GM18909 (cell line): ENCODE measurements at regions not wholly inside any gene's neighbourhood (a gene's known extent, or its start where the extent isn't known, plus 50 kb on each side); places are given as distances from the start of the nearest gene placed in this dataset.

Experiments
- ATAC-seq: cut with Tn5 transposase; IDR thresholded peaks from one replicate; pipeline ENCODE4 v1.9.1; 2021; ENCODE audit warnings: mild to moderate bottlenecking; ENCODE audit not compliant: unreplicated experiment, poor library complexity

DNA sequence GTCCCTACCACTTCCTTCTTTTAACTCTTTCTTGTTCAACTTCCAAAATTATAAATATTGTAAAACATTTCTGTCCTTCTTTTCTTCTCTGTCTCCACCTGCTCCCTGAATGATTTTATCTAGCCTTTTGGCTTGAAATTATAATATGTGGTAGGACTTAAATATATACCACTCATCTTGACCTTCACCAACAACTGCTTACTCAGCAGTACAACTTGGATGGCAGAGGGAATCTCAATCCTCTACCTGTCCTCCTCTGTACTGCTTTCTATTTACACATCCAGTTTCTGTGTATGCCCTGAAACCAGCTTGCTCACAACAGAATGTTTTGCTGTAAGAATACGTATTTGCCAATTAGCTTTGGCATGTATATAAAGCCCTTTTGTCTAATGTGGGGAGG is 1392.5 kb downstream of the EPHA7 start:
- no peak for ATAC-seq

- ATAC-seq, result no peak
Observed at GRCh38 chr6:92024881-92025280, 1394.5 kb downstream of the EPHA7 start.

DNA sequence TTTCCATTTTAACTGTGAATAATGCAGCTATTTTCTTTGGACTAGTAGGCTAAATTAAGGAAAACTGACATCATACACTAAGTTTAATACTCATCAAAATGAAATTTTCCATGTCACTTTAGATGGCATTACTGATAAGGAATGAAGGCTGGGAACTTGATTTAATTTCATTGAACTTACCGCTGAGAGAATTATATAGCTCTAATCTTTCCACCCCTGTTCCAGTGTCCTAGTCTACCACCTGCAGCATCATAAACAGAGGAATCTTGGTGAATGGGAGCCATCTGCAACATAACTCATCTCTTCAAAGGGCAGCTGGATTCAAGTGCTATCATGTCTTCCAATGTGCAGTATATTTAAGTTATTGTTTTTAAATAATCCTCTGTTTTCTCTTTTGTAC is 1395.2 kb downstream of the EPHA7 start:
- no peak for ATAC-seq

DNA sequence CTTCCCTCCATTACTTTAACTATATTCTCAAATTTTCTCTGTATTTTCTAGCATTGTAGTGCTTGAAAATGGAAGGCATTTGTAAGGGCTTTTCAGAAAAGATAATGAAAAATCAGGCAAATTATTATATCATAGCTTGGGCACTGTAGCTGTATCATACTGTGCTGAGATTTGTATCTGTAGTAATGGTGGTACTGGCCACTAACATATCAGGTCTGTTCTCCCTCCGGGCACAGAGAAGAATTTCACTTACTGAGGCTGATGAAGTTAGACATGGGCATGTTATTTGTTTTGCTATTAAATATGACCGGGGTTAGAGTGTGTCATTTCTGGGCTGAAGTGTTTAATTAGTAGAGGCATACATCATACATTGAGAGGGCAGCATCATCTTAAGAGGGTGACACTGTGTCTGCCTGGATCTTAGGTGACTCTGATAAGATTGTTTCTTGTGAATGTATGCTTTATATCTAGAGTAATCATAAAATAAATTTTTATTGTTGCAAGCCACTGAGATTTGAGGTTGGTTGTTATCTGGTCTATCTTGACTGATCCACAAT is 1395.9 kb downstream of the EPHA7 start:
- ATAC-seq, result no peak

- no peak for ATAC-seq
Observed at GRCh38 chr6:92011681-92012245, 1407.6 kb downstream of the EPHA7 start.

DNA sequence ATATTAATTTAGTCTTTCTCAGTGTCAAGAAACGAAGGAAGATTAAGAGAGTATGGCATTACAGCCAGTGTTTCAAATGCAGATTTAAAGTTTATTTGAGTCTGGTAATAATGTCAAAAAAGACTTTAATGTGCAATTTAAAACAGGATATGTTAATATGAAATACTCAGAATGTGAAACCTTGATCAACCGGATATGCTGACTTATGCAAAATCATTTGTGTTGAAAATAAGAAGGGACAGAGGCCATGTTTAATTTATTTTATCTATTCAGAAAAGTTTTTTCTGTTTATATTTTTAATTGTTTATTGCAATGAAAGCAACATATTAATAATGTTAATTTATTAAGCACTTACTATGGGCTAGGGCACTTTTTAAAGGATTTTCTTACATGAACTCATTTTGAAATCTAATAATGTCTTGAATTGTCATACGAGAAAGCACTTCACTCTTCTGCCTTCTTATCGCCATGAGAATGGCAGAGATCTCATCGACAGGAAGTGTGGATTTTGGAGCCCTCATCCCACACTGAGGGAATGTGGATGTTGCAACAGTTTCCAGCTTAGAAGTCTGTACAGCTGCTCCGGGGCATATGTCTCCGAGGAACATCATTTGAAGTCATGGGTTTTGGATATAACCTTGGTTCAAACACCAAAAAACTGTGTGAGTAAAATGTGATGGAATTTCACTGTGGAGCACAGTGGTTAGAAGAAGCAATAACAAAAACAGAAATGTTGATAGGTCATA is 1410.4 kb downstream of the EPHA7 start:
- ATAC-seq, result no peak

DNA sequence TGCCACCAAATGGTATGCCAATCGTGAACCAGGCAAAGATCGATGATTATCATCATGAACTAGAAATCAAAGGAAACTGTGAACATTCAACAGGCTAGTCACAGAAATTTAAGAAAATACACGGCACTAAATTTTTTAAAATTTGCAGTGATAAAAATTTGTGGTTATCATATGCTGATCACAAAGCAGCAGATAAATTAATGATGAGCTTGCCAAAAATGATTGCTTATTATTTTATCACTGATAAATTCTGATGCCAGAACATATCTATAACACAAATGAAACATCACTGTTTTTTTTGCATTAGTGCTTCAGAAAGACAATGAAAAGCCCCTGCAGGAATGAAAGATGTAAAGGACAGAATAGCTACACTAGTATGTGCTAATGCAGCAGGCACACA is 1413.2 kb upstream of the MAP3K7 start:
- ATAC-seq, result no peak

DNA sequence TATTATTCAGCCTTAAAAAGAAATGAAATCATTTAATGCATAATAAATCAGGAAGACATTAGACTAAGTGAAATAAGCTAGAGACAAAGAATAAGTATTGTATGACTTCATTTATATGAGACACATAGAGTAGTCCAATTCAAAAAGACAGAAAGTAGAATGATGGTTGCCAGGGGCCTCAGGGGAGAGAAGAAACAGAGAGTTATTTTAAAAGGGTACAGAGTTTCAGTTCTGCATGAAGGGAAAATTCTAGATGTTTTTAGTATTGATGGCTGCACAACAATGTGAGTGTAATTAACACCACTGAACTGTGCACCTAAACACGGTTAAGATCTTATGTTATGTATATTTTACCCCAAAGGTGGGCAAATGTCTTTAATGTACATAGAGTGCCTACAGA is 1407.9 kb upstream of the MAP3K7 start:
- no peak for ATAC-seq

- no peak for ATAC-seq
Observed at GRCh38 chr6:91982559-91982958, 1395.7 kb upstream of the MAP3K7 start.

- no peak for ATAC-seq
Observed at GRCh38 chr6:91976797-91977196, 1389.9 kb upstream of the MAP3K7 start.

GRCh38 chr6:91970700-91971099 is 1383.8 kb upstream of the MAP3K7 start:
- no peak for ATAC-seq

- no peak for ATAC-seq
Observed at GRCh38 chr6:91965872-91966271, 1379.0 kb upstream of the MAP3K7 start.

GRCh38 chr6:91961671-91962070 is 1374.8 kb upstream of the MAP3K7 start:
- ATAC-seq, result no peak

- no peak for ATAC-seq
Observed at GRCh38 chr6:91961236-91961635, 1374.4 kb upstream of the MAP3K7 start.

- ATAC-seq, result no peak
Observed at GRCh38 chr6:91941838-91942237, 1355.0 kb upstream of the MAP3K7 start.

- no peak for ATAC-seq
Observed at GRCh38 chr6:91940801-91941200, 1353.9 kb upstream of the MAP3K7 start.

DNA sequence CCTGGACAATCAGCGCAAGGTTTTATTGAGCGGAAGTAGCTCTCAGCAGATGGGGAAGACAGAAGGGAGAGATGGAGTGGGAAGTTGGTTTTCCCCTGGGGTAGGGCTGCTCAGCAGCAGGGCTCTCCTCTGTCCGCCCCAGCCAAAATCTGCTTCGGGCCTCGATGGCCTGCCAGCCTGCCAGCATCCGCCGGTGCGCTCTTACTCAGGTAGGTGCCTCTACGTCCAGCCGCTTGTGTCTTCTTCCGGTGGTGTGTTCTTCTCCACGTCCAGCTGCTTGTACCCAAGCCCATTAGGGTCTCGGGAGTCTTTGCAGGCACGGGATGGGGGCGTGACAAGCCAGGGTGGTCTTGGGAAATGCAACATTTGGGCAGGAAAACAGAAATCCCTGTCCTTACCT is 1340.0 kb upstream of the MAP3K7 start:
- no peak for ATAC-seq

- ATAC-seq, result no peak
Observed at GRCh38 chr6:91926361-91926760, 1339.5 kb upstream of the MAP3K7 start.

GRCh38 chr6:91911945-91912344 is 1325.1 kb upstream of the MAP3K7 start:
- ATAC-seq, result no peak

GRCh38 chr6:91904586-91905164 is 1317.8 kb upstream of the MAP3K7 start:
- no peak for ATAC-seq

DNA sequence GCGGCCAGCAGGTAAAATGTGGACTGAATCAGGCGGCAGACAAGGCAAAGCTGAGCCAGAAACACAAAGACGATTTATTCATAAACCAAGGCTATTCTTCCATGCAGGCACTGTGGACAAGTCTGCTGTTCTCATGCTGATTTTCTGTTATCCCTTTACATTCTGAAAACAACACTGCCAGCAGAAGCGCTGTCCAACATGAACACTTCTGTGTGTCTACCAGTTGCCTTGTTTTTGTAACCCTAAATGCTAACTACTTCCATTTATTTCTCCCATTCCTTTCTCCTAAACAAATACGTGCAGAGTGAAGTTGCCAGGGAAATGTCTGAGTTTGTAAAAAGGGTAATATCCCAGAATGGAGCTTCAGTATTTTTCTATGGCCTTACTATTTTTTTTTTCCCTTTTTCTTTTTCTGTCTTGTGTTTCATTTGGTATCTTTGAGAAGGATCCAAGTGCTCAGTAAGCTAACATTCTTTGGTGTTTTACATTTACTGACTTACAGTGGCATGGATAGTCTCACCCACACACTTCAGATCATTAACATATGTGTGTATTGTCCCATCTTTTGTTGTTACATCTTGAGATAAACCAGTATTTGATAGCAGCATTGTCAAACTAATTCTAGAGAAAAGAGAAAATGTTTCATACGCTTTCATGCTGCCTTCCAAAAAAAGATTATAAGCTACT is 1308.9 kb upstream of the MAP3K7 start:
- no peak for ATAC-seq
